Tongue (tissue), 1 donor: ENCODE measurements at regions not wholly inside any gene's neighbourhood (a gene's known extent, or its start where the extent isn't known, plus 50 kb on each side); places are given as distances from the start of the nearest gene placed in this dataset.

Experiments
- DNase-seq: peaks from one replicate; pipeline ENCODE4 v3.0.0-alpha.2; 2015

DNA sequence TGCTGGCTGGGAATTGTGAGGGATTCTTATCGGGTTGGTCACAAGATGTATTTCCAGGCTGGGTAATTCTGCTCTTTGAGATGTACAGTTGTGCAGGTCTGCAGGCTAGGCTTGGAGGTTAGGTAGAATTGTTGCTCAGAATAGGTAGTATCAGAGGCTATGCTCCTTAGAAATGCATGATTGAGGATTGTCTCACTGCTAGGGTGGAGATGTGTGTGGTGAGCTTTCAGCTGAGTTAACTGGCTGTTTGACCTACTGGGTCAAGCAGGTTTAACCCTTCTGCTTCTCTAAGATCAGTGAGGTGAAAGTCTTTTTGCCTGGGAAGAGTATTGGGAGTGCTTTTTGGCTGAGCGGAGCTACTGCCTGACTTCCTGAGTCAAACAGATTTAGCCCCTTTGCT lies 701.1 kb downstream of the UTRN start:
- DNase-seq: no peak

DNA sequence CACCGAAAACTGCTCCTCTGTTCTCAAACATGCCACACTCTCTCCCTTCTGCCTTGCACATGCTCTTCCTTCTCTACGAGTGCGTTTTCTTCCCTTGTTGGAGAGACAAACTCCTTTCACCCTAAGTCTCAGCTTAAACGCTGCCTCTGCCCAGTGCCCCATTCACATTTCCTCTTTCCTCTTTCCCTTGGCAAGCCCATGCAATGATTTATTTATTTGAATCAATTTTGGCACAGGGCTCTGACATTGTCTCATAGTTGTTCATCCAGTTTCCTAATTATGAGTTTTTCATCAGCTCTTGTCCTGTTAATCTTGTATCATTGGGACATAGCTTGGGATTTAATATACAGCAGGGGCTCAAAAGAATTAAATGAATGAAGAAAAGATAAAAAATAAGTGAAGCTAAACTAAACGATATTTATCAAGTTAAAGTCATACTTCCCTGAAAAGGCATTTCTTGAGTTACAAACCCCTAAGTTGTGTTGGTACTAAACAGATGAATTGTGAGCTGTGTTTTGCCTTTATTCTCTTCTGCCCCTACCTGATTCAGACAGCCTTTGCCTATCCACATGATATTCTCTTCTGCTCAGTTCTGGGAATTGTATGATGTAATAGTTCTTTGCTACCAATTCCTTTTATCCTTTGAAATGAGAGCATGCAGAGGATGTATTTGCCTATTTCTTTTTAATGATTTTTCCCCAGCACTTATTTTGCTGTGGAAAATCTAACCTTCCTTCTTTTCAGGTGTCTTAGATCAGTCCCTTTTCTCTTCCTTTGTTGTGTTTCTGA lies 704.4 kb downstream of the UTRN start:
- no peak for DNase-seq

- no peak for DNase-seq
Observed at GRCh38 chr6:144990784-144991183, 705.6 kb downstream of the UTRN start.

- DNase-seq: no peak
Observed at GRCh38 chr6:144993870-144994269, 708.7 kb downstream of the UTRN start.

DNA sequence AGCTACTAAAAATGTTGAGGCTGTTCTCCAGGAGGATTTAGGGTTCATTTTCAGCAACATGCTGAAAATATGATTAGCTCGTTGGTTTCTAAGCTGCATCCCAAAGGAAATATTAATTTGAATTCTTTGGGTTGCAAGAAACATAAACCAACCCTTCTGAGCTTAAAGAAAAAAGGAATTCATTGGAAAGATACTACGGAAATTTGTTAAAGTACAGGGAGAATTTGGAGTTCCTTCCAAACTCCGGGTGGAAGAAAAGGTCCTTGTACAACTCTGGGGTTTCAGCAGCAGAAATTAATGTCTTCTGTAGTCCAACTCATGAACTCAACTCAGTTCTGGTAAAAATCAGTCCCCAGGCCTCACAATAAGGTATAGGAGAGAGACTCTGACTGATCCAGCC lies 712.9 kb downstream of the UTRN start:
- no peak for DNase-seq

GRCh38 chr6:144999127-144999526 lies 714.0 kb downstream of the UTRN start:
- DNase-seq: no peak

DNA sequence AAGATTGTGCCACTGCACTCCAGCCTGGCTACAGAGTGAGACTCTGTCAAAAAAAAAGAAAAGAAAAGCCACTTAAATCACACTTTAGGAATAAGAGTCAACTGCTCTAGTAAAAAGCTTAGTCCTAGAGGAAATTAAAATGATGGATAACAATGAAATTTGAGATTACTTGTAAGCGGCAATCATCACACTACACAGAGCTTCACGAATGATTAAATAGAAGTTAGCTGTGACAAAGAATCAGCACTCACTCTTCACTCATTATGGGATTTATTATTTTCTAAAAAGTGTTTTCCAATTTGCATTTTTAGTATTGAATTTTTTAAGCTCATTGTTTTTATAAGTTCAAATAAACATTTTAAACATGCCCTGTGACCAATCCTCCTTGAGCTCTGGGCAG lies 718.0 kb downstream of the UTRN start:
- DNase-seq: no peak

DNA sequence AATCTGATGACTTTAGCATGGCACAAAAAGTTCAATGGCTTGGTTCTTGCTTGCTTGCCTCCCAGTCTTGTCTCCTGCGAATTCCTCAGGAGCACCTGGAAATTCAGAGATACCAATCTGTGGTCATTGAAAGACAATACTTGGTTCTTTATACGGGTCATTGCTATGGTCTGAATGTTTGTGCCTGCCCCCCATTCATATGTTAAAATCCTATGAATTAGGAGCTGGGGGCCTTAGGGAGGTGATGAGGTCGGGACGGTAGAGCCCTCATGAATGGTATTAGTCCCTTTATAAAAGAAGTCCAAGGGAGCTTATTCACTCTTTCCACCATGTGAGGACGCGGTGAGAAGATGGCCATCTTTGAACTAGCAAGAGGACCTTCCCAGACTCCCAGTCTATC lies 721.8 kb downstream of the UTRN start:
- no peak for DNase-seq

- DNase-seq: no peak
Observed at GRCh38 chr6:145008715-145009114, 723.6 kb downstream of the UTRN start.

DNA sequence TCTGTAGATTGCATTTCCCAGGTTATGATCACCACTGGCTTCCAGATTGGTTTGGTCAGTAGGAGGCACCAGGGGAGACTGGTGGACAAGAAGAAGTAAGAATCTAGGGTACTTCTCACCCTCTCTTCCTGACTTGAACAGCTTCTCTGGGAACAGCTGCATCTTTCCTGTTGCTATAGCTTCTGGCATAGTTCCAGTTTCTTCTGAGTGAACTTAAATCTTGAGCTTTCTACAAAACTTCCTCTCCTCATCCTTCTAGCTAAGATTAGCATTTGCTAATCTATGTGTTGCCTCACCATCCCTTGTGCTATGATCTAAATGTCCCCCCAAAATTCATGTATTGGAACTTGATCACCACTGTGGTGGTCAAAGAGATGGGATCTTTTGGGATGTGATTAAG lies 724.6 kb downstream of the UTRN start:
- DNase-seq: peak; percentile 43

- no peak for DNase-seq
Observed at GRCh38 chr6:145012039-145012662, 723.2 kb downstream of the EPM2A start.

- no peak for DNase-seq
Observed at GRCh38 chr6:145015739-145016558, 719.4 kb downstream of the EPM2A start.

DNA sequence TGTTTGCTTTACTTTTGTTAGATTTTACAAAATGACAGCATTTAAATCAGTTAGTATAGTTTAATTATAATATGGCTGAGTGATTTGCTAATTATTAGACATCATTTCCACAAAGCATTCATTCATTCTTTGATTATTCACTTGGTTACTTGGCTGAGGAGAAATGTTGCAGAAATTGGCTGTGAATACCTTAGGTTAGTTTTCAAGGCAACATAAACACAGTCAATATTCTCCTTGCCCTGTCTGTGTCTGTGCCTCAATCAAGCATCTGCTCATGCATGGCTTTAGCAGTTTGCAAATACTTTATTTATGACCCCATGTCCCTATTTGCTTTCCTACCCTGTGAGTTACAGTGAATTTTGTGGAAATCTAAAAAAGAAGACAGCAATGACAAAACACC lies 718.3 kb downstream of the EPM2A start:
- DNase-seq: no peak

- no peak for DNase-seq
Observed at GRCh38 chr6:145017516-145017915, 717.8 kb downstream of the EPM2A start.

DNA sequence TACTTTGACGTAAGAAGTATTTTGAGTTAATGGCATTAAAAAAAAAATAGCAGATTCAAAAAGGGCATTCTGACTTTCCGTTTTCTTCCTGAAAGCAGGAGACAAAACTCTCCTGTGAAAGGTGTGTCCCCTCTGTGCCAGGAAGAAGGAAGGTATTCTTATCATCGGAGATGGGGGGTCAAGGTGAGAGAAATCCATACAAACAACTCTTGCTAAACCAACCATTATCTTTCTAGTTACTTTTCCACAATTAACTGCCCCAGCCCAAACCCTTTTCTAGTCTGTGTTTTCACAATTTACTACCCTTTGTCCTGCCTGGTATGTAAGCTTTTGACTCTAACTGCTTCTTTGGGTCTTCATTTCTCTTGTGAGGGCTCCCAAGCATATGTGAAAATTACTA lies 717.3 kb downstream of the EPM2A start:
- DNase-seq: no peak

- no peak for DNase-seq
Observed at GRCh38 chr6:145020114-145020513, 715.2 kb downstream of the EPM2A start.

- DNase-seq: no peak
Observed at GRCh38 chr6:145020543-145020942, 714.8 kb downstream of the EPM2A start.

GRCh38 chr6:145022199-145022796 lies 713.0 kb downstream of the EPM2A start:
- DNase-seq: no peak

- DNase-seq: no peak
Observed at GRCh38 chr6:145023116-145023726, 712.1 kb downstream of the EPM2A start.

- DNase-seq: no peak
Observed at GRCh38 chr6:145025488-145025887, 709.8 kb downstream of the EPM2A start.

DNA sequence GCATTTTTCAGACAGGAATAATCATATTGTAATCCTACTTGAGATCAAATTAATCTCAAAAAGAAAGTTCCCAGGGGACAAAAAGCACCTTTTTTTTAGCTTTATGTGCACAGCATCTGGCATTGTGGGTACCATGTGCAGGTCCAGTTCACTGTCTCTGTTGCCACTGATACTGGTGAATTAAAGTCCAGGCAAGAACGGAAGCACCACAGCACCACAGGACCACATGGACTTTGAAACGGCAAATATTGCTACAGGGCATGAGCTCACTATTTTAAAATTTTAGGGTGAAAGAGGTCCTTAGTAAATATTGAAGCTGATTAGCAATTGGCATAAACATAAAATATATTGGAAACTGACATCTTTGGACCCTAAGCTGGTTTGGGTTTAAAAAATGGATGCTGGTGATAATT lies 709.0 kb downstream of the EPM2A start:
- DNase-seq: no peak

DNA sequence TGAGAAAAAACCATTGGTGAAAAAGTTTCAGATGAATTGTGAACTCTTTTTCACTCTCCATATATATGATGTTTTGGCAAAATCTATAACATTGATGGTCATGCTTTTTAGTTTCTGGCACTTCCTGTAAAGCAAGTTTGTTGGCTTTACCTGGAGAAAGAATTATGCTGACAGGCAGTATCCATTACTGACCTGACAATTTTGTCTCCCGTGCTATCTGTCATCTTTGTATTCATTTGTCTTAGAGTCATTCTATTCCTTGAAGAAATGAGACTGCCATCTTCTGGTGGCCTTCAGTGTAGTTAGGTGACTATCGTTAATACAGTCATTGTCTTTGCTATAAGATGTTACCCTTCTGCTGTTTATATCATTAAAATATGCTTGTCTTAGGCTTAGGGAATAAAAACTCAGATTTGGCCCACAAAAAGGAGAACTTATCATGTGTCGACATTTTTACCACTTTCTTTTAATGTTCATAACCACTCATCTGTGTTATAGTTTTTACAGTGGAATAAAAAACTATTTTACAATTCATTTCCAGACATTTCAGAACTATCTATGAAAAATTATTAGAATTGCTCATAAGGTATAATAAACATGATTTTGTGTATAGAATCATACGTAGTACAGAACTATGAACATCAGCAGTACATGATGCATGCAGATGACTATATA lies 707.0 kb downstream of the EPM2A start:
- DNase-seq: peak; percentile 48
